ENCODE measurements at regions not wholly inside any gene's neighbourhood (a gene's known extent, or its start where the extent isn't known, plus 50 kb on each side); places are given as distances from the start of the nearest gene placed in this dataset.

- no peaks in the 10 kb centered on the region for H3K9me3 Mint-ChIP-seq (ENCODE audit: insufficient read depth)
- POLR2A ChIA-PET: no interaction called here
- no peak overlapping the region for H3K4me3 Mint-ChIP-seq
- ATAC-seq: no peak
- H3K27me3 Mint-ChIP-seq (ENCODE audit: low read depth): peaks cover 16% of the 10 kb centered on the region
- DNase-seq: no peak
- CTCF ChIA-PET: no interaction called here
- no peak overlapping the region for H3K27ac Mint-ChIP-seq
- no peaks in the 10 kb centered on the region for H3K36me3 Mint-ChIP-seq (ENCODE audit: low read depth)
- no peaks in the 10 kb centered on the region for H3K4me1 Mint-ChIP-seq (ENCODE audit: low read depth)
Measured at GRCh38 chr1:208298593-208299269, 54.5 kb upstream of the PLXNA2 start.

GRCh38 chr1:208300084-208300770 is 56.0 kb upstream of the PLXNA2 start:
- DNase-seq: no peak
- ATAC-seq: no peak

GRCh38 chr1:208302699-208303238 is 58.6 kb upstream of the PLXNA2 start:
- no peak overlapping the region for H3K27ac Mint-ChIP-seq
- ATAC-seq: no peak
- H3K36me3 Mint-ChIP-seq (ENCODE audit: low read depth): no peaks in the 10 kb centered on the region
- CTCF ChIA-PET: no interaction called here
- no peaks in the 10 kb centered on the region for H3K4me1 Mint-ChIP-seq (ENCODE audit: low read depth)
- POLR2A ChIA-PET: no interaction called here
- no peak for DNase-seq
- no peaks in the 10 kb centered on the region for H3K9me3 Mint-ChIP-seq (ENCODE audit: insufficient read depth)
- peaks cover 6% of the 10 kb centered on the region for H3K27me3 Mint-ChIP-seq (ENCODE audit: low read depth)
- no peak overlapping the region for H3K4me3 Mint-ChIP-seq

More at GRCh38 chr1:208300084-208300770, 56.0 kb upstream of the PLXNA2 start:
- no peaks in the 10 kb centered on the region for H3K36me3 Mint-ChIP-seq (ENCODE audit: low read depth)
- no peak overlapping the region for H3K4me3 Mint-ChIP-seq
- CTCF ChIA-PET: no interaction called here
- POLR2A ChIA-PET: no interaction called here
- no peaks in the 10 kb centered on the region for H3K9me3 Mint-ChIP-seq (ENCODE audit: insufficient read depth)
- no peaks in the 10 kb centered on the region for H3K4me1 Mint-ChIP-seq (ENCODE audit: low read depth)
- H3K27me3 Mint-ChIP-seq (ENCODE audit: low read depth): peaks cover 12% of the 10 kb centered on the region
- H3K27ac Mint-ChIP-seq: no peak overlapping the region

GRCh38 chr1:208303743-208304712 is 59.8 kb upstream of the PLXNA2 start:
- ChIA-PET POLR2A (no interaction called here), CTCF (no interaction called here)
- Mint-ChIP-seq H3K9me3 (ENCODE audit: insufficient read depth) (no peaks in the 10 kb centered on the region), H3K27ac (no peak overlapping the region), H3K27me3 (ENCODE audit: low read depth) (peaks cover 6% of the 10 kb centered on the region), H3K36me3 (ENCODE audit: low read depth) (no peaks in the 10 kb centered on the region), H3K4me3 (no peak overlapping the region), H3K4me1 (ENCODE audit: low read depth) (no peaks in the 10 kb centered on the region)
- DNase-seq (no peak), ATAC-seq (no peak)

- Mint-ChIP-seq H3K4me3 (no peak overlapping the region), H3K27ac (no peak overlapping the region), H3K4me1 (ENCODE audit: low read depth) (no peaks in the 10 kb centered on the region), H3K36me3 (ENCODE audit: low read depth) (no peaks in the 10 kb centered on the region), H3K9me3 (ENCODE audit: insufficient read depth) (no peaks in the 10 kb centered on the region), H3K27me3 (ENCODE audit: low read depth) (no peaks in the 10 kb centered on the region)
- ATAC-seq: no peak
- ChIA-PET CTCF (no interaction called here), POLR2A (no interaction called here)
- DNase-seq: no peak
Measured at GRCh38 chr1:208308221-208308620, 64.0 kb upstream of the PLXNA2 start.

GRCh38 chr1:208309771-208310170 is 65.6 kb upstream of the PLXNA2 start:
- Mint-ChIP-seq H3K4me3 (no peak overlapping the region), H3K27me3 (ENCODE audit: low read depth) (no peaks in the 10 kb centered on the region), H3K9me3 (ENCODE audit: insufficient read depth) (no peaks in the 10 kb centered on the region), H3K27ac (no peak overlapping the region), H3K4me1 (ENCODE audit: low read depth) (no peaks in the 10 kb centered on the region), H3K36me3 (ENCODE audit: low read depth) (no peaks in the 10 kb centered on the region)
- POLR2A ChIA-PET: no interaction called here
- CTCF ChIA-PET: no interaction called here
- ATAC-seq: no peak
- DNase-seq: no peak

- ChIA-PET POLR2A (no interaction called here), CTCF (no interaction called here)
- Mint-ChIP-seq H3K36me3 (ENCODE audit: low read depth) (no peaks in the 10 kb centered on the region), H3K27ac (no peak overlapping the region), H3K4me3 (no peak overlapping the region), H3K27me3 (ENCODE audit: low read depth) (peaks cover 3% of the 10 kb centered on the region), H3K4me1 (ENCODE audit: low read depth) (no peaks in the 10 kb centered on the region), H3K9me3 (ENCODE audit: insufficient read depth) (no peaks in the 10 kb centered on the region)
- DNase-seq: no peak
- no peak for ATAC-seq
Measured at GRCh38 chr1:208312706-208313105, 68.5 kb upstream of the PLXNA2 start.

GRCh38 chr1:208314431-208314830 is 70.2 kb upstream of the PLXNA2 start:
- Mint-ChIP-seq H3K4me1 (ENCODE audit: low read depth) (no peaks in the 10 kb centered on the region), H3K27ac (no peak overlapping the region), H3K9me3 (ENCODE audit: insufficient read depth) (no peaks in the 10 kb centered on the region), H3K27me3 (ENCODE audit: low read depth) (peaks cover 4% of the 10 kb centered on the region), H3K4me3 (no peak overlapping the region), H3K36me3 (ENCODE audit: low read depth) (no peaks in the 10 kb centered on the region)
- CTCF ChIA-PET: no interaction called here
- DNase-seq (no peak), ATAC-seq (no peak)
- POLR2A ChIA-PET: interaction anchor here (0.6 kb wide), 1 partner anchor 214 kb away, joined by 3 read pairs; no protein-coding TSS in a partner anchor

- ATAC-seq (no peak), DNase-seq (no peak)
- CTCF ChIA-PET: no interaction called here
- no peaks in the 10 kb centered on the region for H3K9me3 Mint-ChIP-seq (ENCODE audit: insufficient read depth)
- no peaks in the 10 kb centered on the region for H3K4me1 Mint-ChIP-seq (ENCODE audit: low read depth)
- peaks cover 4% of the 10 kb centered on the region for H3K27me3 Mint-ChIP-seq (ENCODE audit: low read depth)
- H3K27ac Mint-ChIP-seq: no peak overlapping the region
- no peak overlapping the region for H3K4me3 Mint-ChIP-seq
- no peaks in the 10 kb centered on the region for H3K36me3 Mint-ChIP-seq (ENCODE audit: low read depth)
- POLR2A ChIA-PET: no interaction called here
Measured at GRCh38 chr1:208318150-208318734, 74.1 kb upstream of the PLXNA2 start.

- Mint-ChIP-seq H3K4me3 (no peak overlapping the region), H3K9me3 (ENCODE audit: insufficient read depth) (no peaks in the 10 kb centered on the region), H3K4me1 (ENCODE audit: low read depth) (no peaks in the 10 kb centered on the region), H3K36me3 (ENCODE audit: low read depth) (no peaks in the 10 kb centered on the region), H3K27ac (no peak overlapping the region), H3K27me3 (ENCODE audit: low read depth) (no peaks in the 10 kb centered on the region)
- ATAC-seq (no peak), DNase-seq (no peak)
- ChIA-PET CTCF (no interaction called here), POLR2A (no interaction called here)
Measured at GRCh38 chr1:208324005-208324404, 79.8 kb upstream of the PLXNA2 start.

- Mint-ChIP-seq H3K27me3 (ENCODE audit: low read depth) (peaks cover 3% of the 10 kb centered on the region), H3K36me3 (ENCODE audit: low read depth) (no peaks in the 10 kb centered on the region), H3K4me1 (ENCODE audit: low read depth) (no peaks in the 10 kb centered on the region), H3K27ac (no peak overlapping the region), H3K4me3 (no peak overlapping the region), H3K9me3 (ENCODE audit: insufficient read depth) (no peaks in the 10 kb centered on the region)
- ChIA-PET CTCF (no interaction called here), POLR2A (no interaction called here)
- DNase-seq: no peak
- no peak for ATAC-seq
Measured at GRCh38 chr1:208326033-208326432, 81.8 kb upstream of the PLXNA2 start.

GRCh38 chr1:208329300-208329699 is 85.1 kb upstream of the PLXNA2 start:
- Mint-ChIP-seq H3K4me1 (ENCODE audit: low read depth) (no peaks in the 10 kb centered on the region), H3K27ac (no peak overlapping the region), H3K4me3 (no peak overlapping the region), H3K27me3 (ENCODE audit: low read depth) (peaks cover 10% of the 10 kb centered on the region), H3K36me3 (ENCODE audit: low read depth) (no peaks in the 10 kb centered on the region), H3K9me3 (ENCODE audit: insufficient read depth) (no peaks in the 10 kb centered on the region)
- POLR2A ChIA-PET: no interaction called here
- ATAC-seq (no peak), DNase-seq (no peak)
- CTCF ChIA-PET: no interaction called here
